GM23338 (cell line): ENCODE measurements at regions not wholly inside any gene's neighbourhood (a gene's known extent, or its start where the extent isn't known, plus 50 kb on each side); places are given as distances from the start of the nearest gene placed in this dataset.

Experiments used
- ATAC-seq: fragments of 200-7000 bp; cut with Tn5 transposase; 3 replicates; pipeline ENCODE4 v1.9.1; 2020
- DNase-seq: peaks from one replicate; pipeline ENCODE4 v3.0.0-alpha.2; 2015; ENCODE audit warnings: low spot score
- H2AFZ ChIP-seq: fragments of 200-600 bp; sonication (generic); 2 replicates; pipeline ENCODE4 v1.8.0; 2016; ENCODE audit warnings: antibody characterized with exemption, mild to moderate bottlenecking, moderate library complexity
- H3F3A ChIP-seq: fragments of 200-600 bp; sonication (generic); replicated peaks from 2 replicates; pipeline ENCODE4 v1.8.0; 2017; ENCODE audit warnings: antibody characterized with exemption, mixed run types, low read depth
- H3K27ac ChIP-seq: fragments of 200-600 bp; sonication (generic); 2 replicates; pipeline ENCODE4 v1.6.1; 2016; ENCODE audit warnings: low read depth
- H3K27me3 ChIP-seq: fragments of 200-600 bp; sonication (generic); 2 replicates; pipeline ENCODE4 v1.8.0; 2016; ENCODE audit warnings: mild to moderate bottlenecking, mixed run types, moderate library complexity; ENCODE audit not compliant: insufficient read depth
- H3K36me3 ChIP-seq: fragments of 200-600 bp; sonication (generic); 2 replicates; pipeline ENCODE4 v1.8.0; 2016; ENCODE audit warnings: mild to moderate bottlenecking; ENCODE audit not compliant: insufficient read depth
- H3K4me1 ChIP-seq: fragments of 200-600 bp; sonication (generic); 2 replicates; pipeline ENCODE4 v1.8.0; 2016; ENCODE audit warnings: mild to moderate bottlenecking, moderate library complexity; ENCODE audit not compliant: insufficient read depth
- H3K4me2 ChIP-seq: fragments of 200-600 bp; sonication (generic); 2 replicates; pipeline ENCODE4 v1.7.1; 2017; ENCODE audit warnings: mixed run types
- H3K4me3 ChIP-seq: fragments of 200-600 bp; sonication (generic); 2 replicates; pipeline ENCODE4 v1.6.1; 2016; ENCODE audit warnings: mixed run types
- H3K79me2 ChIP-seq: fragments of 200-600 bp; sonication (generic); replicated peaks from 2 replicates; pipeline ENCODE4 v1.8.0; 2017; ENCODE audit warnings: mild to moderate bottlenecking; ENCODE audit not compliant: insufficient read depth
- H3K9me2 ChIP-seq: fragments of 200-600 bp; sonication (generic); 2 replicates; pipeline ENCODE4 v1.8.0; 2017; ENCODE audit not compliant: insufficient read depth
- H4K20me1 ChIP-seq: fragments of 200-600 bp; sonication (generic); replicated peaks from 2 replicates; pipeline ENCODE4 v1.8.0; 2017; ENCODE audit warnings: mild to moderate bottlenecking; ENCODE audit not compliant: insufficient read depth
- H3K27ac Mint-ChIP-seq: 2 replicates; pipeline ENCODE4 v1.8.0; 2020; ENCODE audit warnings: inconsistent platforms, mild to moderate bottlenecking, moderate library complexity, mixed read lengths
- H3K27me3 Mint-ChIP-seq: 3 replicates; pipeline ENCODE4 v1.8.0; 2022; ENCODE audit warnings: low read depth, mild to moderate bottlenecking, moderate library complexity, mixed read lengths, inconsistent platforms; ENCODE audit not compliant: insufficient read depth, poor library complexity
- H3K36me3 Mint-ChIP-seq: 3 replicates; pipeline ENCODE4 v1.8.0; 2021; ENCODE audit warnings: low read depth, mild to moderate bottlenecking, inconsistent platforms, moderate library complexity, mixed read lengths
- H3K4me1 Mint-ChIP-seq: 3 replicates; pipeline ENCODE4 v1.8.0; 2020; ENCODE audit warnings: mild to moderate bottlenecking, inconsistent platforms, mixed read lengths
- H3K4me3 Mint-ChIP-seq: 3 replicates; pipeline ENCODE4 v1.8.0; 2021; ENCODE audit warnings: moderate library complexity, mild to moderate bottlenecking, inconsistent platforms, mixed read lengths
- H3K9me3 Mint-ChIP-seq: 3 replicates; pipeline ENCODE4 v1.8.0; 2020; ENCODE audit warnings: moderate library complexity, mild to moderate bottlenecking, inconsistent platforms, mixed read lengths
- CREB1 ChIP-seq: fragments of 250-450 bp; sonication (Bioruptor Pico); IDR thresholded peaks from 2 replicates; pipeline ENCODE4 v1.5.0; 2020; ENCODE audit warnings: low read depth, mild to moderate bottlenecking, moderate library complexity
- CTCF ChIP-seq, 2 experiments: fragments of 200-600 bp in 1 of 2; sonication (generic) in 1 of 2; conservative IDR thresholded peaks; 2 replicates each; pipeline versions ENCODE4 v1.5.1 to v1.6.1; 2016 to 2017; ENCODE audit warnings: antibody characterized with exemption in 2 of 2, low read depth in 2 of 2, mild to moderate bottlenecking in 2 of 2, moderate library complexity in 1 of 2
- ETS1 ChIP-seq: IDR thresholded peaks from 2 replicates; pipeline ENCODE4 v1.6.1; 2016; ENCODE audit warnings: antibody characterized with exemption
- EZH2 ChIP-seq: fragments of 200-600 bp; sonication (generic); IDR thresholded peaks from one replicate; pipeline ENCODE4 v1.8.0; 2017; ENCODE audit warnings: antibody characterized with exemption, mild to moderate bottlenecking, low read depth; ENCODE audit not compliant: unreplicated experiment
- EZH2phosphoT487 ChIP-seq: fragments of 200-600 bp; sonication (generic); IDR thresholded peaks from one replicate; pipeline ENCODE4 v1.8.1; 2018; ENCODE audit warnings: antibody characterized with exemption; ENCODE audit not compliant: unreplicated experiment
- JUNB ChIP-seq: IDR thresholded peaks from one replicate; pipeline ENCODE4 v1.6.1; 2016; ENCODE audit warnings: antibody characterized with exemption; ENCODE audit not compliant: unreplicated experiment
- NANOG ChIP-seq: IDR thresholded peaks from 2 replicates; pipeline ENCODE4 v1.6.1; 2016; ENCODE audit warnings: antibody characterized with exemption, borderline replicate concordance
- POLR2AphosphoS5 ChIP-seq: IDR thresholded peaks from 2 replicates; pipeline ENCODE4 v1.6.1; 2016; ENCODE audit warnings: antibody characterized with exemption, low read depth
- ZNF114 ChIP-seq: fragments of 250-450 bp; sonication (Bioruptor Pico); IDR thresholded peaks from 2 replicates; pipeline ENCODE4 v1.5.0; 2020; ENCODE audit warnings: mild to moderate bottlenecking, moderate library complexity
- ZNF331 ChIP-seq: fragments of 250-450 bp; sonication (Bioruptor Pico); IDR thresholded peaks from 2 replicates; pipeline ENCODE4 v1.5.0; 2020; ENCODE audit warnings: low read depth, mild to moderate bottlenecking, moderate library complexity
- ZNF462 ChIP-seq: fragments of 250-450 bp; sonication (Bioruptor Pico); IDR thresholded peaks from 2 replicates; pipeline ENCODE4 v1.5.0; 2020; ENCODE audit warnings: mild to moderate bottlenecking, moderate library complexity
- TF ChIP-seq, protein P1 (sequence below): IDR thresholded peaks from one replicate; pipeline ENCODE4 v1.6.1; 2018; ENCODE audit warnings: antibody characterized with exemption; ENCODE audit not compliant: unreplicated experiment

- DNase-seq, result no peak
- H3F3A ChIP-seq, result no peaks in the 10 kb centered on the region
- no peaks in the 10 kb centered on the region for H3K4me1 Mint-ChIP-seq
Observed at GRCh38 chr6:164991573-164991972, 317.8 kb downstream of the C6orf118 start.

More at GRCh38 chr6:164991573-164991972, 317.8 kb downstream of the C6orf118 start:
- ATAC-seq, result no peak
- H3K36me3 ChIP-seq, result no peaks in the 10 kb centered on the region; the same call in 1 of the 2 replicates
- H3K4me3 Mint-ChIP-seq, result no peak overlapping the region
- no peaks in the 10 kb centered on the region for H4K20me1 ChIP-seq
- H3K4me2 ChIP-seq, result no peak overlapping the region
- H3K27ac ChIP-seq, result no peak overlapping the region
- peaks cover 2% of the 10 kb centered on the region for H3K27me3 Mint-ChIP-seq
- no peaks in the 10 kb centered on the region for H3K27me3 ChIP-seq
- no peaks in the 10 kb centered on the region for H3K9me2 ChIP-seq
- H3K79me2 ChIP-seq, result no peaks in the 10 kb centered on the region
- no peaks in the 10 kb centered on the region for H3K36me3 Mint-ChIP-seq
- TF ChIP-seq POLR2AphosphoS5, result no peak
- no peak for TF ChIP-seq ZNF114 (CRISPR knock-in tag)
- TF ChIP-seq ZNF462, result no peak
- TF ChIP-seq ZNF331 (CRISPR knock-in tag), result no peak
- no peak for TF ChIP-seq EZH2
- TF ChIP-seq NANOG, result no peak
- TF ChIP-seq, protein P1, sequence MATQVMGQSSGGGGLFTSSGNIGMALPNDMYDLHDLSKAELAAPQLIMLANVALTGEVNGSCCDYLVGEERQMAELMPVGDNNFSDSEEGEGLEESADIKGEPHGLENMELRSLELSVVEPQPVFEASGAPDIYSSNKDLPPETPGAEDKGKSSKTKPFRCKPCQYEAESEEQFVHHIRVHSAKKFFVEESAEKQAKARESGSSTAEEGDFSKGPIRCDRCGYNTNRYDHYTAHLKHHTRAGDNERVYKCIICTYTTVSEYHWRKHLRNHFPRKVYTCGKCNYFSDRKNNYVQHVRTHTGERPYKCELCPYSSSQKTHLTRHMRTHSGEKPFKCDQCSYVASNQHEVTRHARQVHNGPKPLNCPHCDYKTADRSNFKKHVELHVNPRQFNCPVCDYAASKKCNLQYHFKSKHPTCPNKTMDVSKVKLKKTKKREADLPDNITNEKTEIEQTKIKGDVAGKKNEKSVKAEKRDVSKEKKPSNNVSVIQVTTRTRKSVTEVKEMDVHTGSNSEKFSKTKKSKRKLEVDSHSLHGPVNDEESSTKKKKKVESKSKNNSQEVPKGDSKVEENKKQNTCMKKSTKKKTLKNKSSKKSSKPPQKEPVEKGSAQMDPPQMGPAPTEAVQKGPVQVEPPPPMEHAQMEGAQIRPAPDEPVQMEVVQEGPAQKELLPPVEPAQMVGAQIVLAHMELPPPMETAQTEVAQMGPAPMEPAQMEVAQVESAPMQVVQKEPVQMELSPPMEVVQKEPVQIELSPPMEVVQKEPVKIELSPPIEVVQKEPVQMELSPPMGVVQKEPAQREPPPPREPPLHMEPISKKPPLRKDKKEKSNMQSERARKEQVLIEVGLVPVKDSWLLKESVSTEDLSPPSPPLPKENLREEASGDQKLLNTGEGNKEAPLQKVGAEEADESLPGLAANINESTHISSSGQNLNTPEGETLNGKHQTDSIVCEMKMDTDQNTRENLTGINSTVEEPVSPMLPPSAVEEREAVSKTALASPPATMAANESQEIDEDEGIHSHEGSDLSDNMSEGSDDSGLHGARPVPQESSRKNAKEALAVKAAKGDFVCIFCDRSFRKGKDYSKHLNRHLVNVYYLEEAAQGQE, result no peak
- TF ChIP-seq CREB1 (CRISPR knock-in tag), result no peak
- no peak for TF ChIP-seq JUNB
- no peak for TF ChIP-seq ETS1
- TF ChIP-seq CTCF (conservative IDR thresholded peaks at IDR 0.05; ENCODE audit: low read depth in 2 of 2), result no peak
- TF ChIP-seq EZH2phosphoT487, result no peak
- H3K4me3 ChIP-seq, result no peak overlapping the region
- H3K4me1 ChIP-seq, result no peaks in the 10 kb centered on the region
- H3K9me3 Mint-ChIP-seq, result peaks cover 2% of the 10 kb centered on the region; the same call in 2 of the 3 replicates
- no peak overlapping the region for H3K27ac Mint-ChIP-seq
- H2AFZ ChIP-seq, result peak overlapping the region; percentile 8; the same call in 1 of the 2 replicates
